K562 (cell line): ENCODE measurements at regions not wholly inside any gene's neighbourhood (a gene's known extent, or its start where the extent isn't known, plus 50 kb on each side); places are given as distances from the start of the nearest gene placed in this dataset.

Experiments
- ATAC-seq: fragments of 200-7000 bp; cut with Tn5 transposase; 3 replicates; pipeline ENCODE4 v1.9.1; 2020; ENCODE audit warnings: moderate library complexity
- BruUV-seq: library from RNA; stranded (reverse); fragments of 400-500 nt; replicated peaks from 2 replicates; lab custom pipeline; 2021; lab: Mats Ljungman, UMichigan
- CTCF ChIA-PET: fragments of 300-600 bp; formaldehyde crosslinking; extraction: SDS; loops from one replicate; lab custom pipeline; 2021; ENCODE audit warnings: low intra/inter-chr PET ratio; lab: Yijun Ruan, JAX
- POLR2A ChIA-PET: fragments of 300-600, 350-650 bp; sonication (Branson Sonifier 250); formaldehyde crosslinking; extraction: SDS; loops from one replicate; lab custom pipeline; 2021; ENCODE audit warnings: antibody characterized with exemption, inconsistent platforms; lab: Yijun Ruan, JAX
- DNase-seq, 4 experiments: peaks; one replicate each; pipeline versions ENCODE4 v3.0.0 to v3.0.0-alpha.2; 2011 to 2018; ENCODE audit warnings: low spot score in 3 of 4, mixed read lengths in 3 of 4; ENCODE audit errors: extremely low read depth in 1 of 4
- FAIRE-seq: peaks from 2 replicates; lab custom pipeline; 2011; peaks lifted over from hg19 to GRCh38; lab: Jason Lieb, UNC
- H2AFZ ChIP-seq: 2 replicates; pipeline ENCODE4 v1.6.0; 2011; ENCODE audit warnings: low read depth, low read length, control low read depth, inconsistent platforms
- H3K27ac ChIP-seq: fragments of 200-600 bp; 3 replicates; pipeline ENCODE4 v1.8.0; 2011; ENCODE audit warnings: low read depth, mild to moderate bottlenecking, control low read depth, inconsistent platforms, low read length, moderate library complexity, mixed read lengths; ENCODE audit errors: extremely low read depth
- H3K27me3 ChIP-seq, 2 experiments: fragments of 300-600 bp in 1 of 2; 2 replicates in 1 of 2; 3 replicates in 1 of 2; pipeline versions ENCODE4 v1.6.0 to v1.8.0; 2011; ENCODE audit warnings: inconsistent platforms in 2 of 2, low read length in 2 of 2, mild to moderate bottlenecking in 1 of 2, mixed read lengths in 1 of 2, moderate library complexity in 1 of 2; ENCODE audit not compliant: control insufficient read depth in 2 of 2, insufficient read depth in 2 of 2
- H3K36me3 ChIP-seq: fragments of 300-600 bp; 3 replicates; pipeline ENCODE4 v1.8.0; 2011; ENCODE audit warnings: mild to moderate bottlenecking, low read length, inconsistent platforms; ENCODE audit not compliant: control insufficient read depth, insufficient read depth
- H3K4me1 ChIP-seq, 2 experiments: fragments of 200-600 bp in 1 of 2; replicated peaks in 1 of 2; 2 replicates in 1 of 2; 3 replicates in 1 of 2; pipeline versions ENCODE4 v1.5.1 to v1.8.0; 2011; ENCODE audit warnings: inconsistent platforms in 2 of 2, low read length in 2 of 2, mild to moderate bottlenecking in 1 of 2, mixed read lengths in 1 of 2, moderate library complexity in 1 of 2; ENCODE audit not compliant: control insufficient read depth in 2 of 2, insufficient read depth in 2 of 2
- H3K4me2 ChIP-seq: 2 replicates; pipeline ENCODE4 v1.6.1; 2011; ENCODE audit warnings: low read length, control low read depth, inconsistent platforms, mixed read lengths; ENCODE audit not compliant: insufficient read depth
- H3K4me3 ChIP-seq: fragments of 200-600 bp; sonication (generic), shearing (Covaris generic); 2 replicates; pipeline ENCODE4 v1.5.1; 2016; ENCODE audit warnings: control low read depth, inconsistent platforms
- H3K79me2 ChIP-seq: fragments of 200-600 bp; 3 replicates; pipeline ENCODE4 v1.8.0; 2011; ENCODE audit warnings: low read length, inconsistent platforms; ENCODE audit not compliant: control insufficient read depth, insufficient read depth
- H3K9ac ChIP-seq, 2 experiments: 2 replicates each; pipeline versions ENCODE4 v1.6.0 to v1.6.1; 2011; ENCODE audit warnings: low read depth in 2 of 2, low read length in 2 of 2, control low read depth in 1 of 2, inconsistent platforms in 1 of 2, mild to moderate bottlenecking in 1 of 2, mixed read lengths in 1 of 2; ENCODE audit not compliant: insufficient read depth in 1 of 2
- H3K9me1 ChIP-seq: one replicate; pipeline ENCODE4 v1.6.0; 2011; ENCODE audit warnings: inconsistent platforms, mild to moderate bottlenecking, low read length, moderate library complexity; ENCODE audit not compliant: control insufficient read depth, insufficient read depth
- H3K9me3 ChIP-seq: replicated peaks from 2 replicates; pipeline ENCODE4 v1.5.1; 2011; ENCODE audit warnings: low read depth, low read length, inconsistent platforms; ENCODE audit not compliant: control insufficient read depth, insufficient read depth
- H4K20me1 ChIP-seq: replicated peaks from 2 replicates; pipeline ENCODE4 v1.6.1; 2011; ENCODE audit warnings: low read length, inconsistent platforms, mixed read lengths; ENCODE audit not compliant: control insufficient read depth, insufficient read depth
- FOXA1 ChIP-seq: fragments of 450-650 bp; IDR thresholded peaks from 2 replicates; pipeline ENCODE4 v1.6.1; 2016; ENCODE audit warnings: mild to moderate bottlenecking, borderline replicate concordance
- FOXJ2 ChIP-seq: fragments of 200-800 bp; sonication (Bioruptor generic); IDR thresholded peaks from 2 replicates; pipeline ENCODE4 v1.6.1; 2016; ENCODE audit warnings: missing genetic modification characterization, missing compliant biosample characterization
- HNRNPLL ChIP-seq: fragments of 200-400 bp; formaldehyde crosslinking; IDR thresholded peaks from 2 replicates; pipeline ENCODE4 v1.6.1; 2017; ENCODE audit warnings: low read length, low read depth, mild to moderate bottlenecking; ENCODE audit not compliant: poor library complexity, severe bottlenecking
- HNRNPUL1 ChIP-seq: fragments of 200-400 bp; formaldehyde crosslinking; IDR thresholded peaks from 2 replicates; pipeline ENCODE4 v1.6.1; 2017; ENCODE audit warnings: low read length
- MEF2A ChIP-seq: IDR thresholded peaks from 2 replicates; pipeline ENCODE4 v1.6.1; 2011; ENCODE audit warnings: low read depth, mild to moderate bottlenecking, low read length, moderate library complexity; ENCODE audit not compliant: control insufficient read depth
- RBFOX2 ChIP-seq: fragments of 200-400 bp; formaldehyde crosslinking; IDR thresholded peaks from 2 replicates; pipeline ENCODE4 v1.6.1; 2017; ENCODE audit warnings: low read depth, mild to moderate bottlenecking, low read length, moderate library complexity
- SMARCB1 ChIP-seq: IDR thresholded peaks from 2 replicates; pipeline ENCODE4 v1.6.1; 2011; ENCODE audit warnings: improper control_type of control experiment, low read depth; ENCODE audit not compliant: insufficient read length
- SPI1 ChIP-seq: IDR thresholded peaks from 2 replicates; pipeline ENCODE4 v1.6.1; 2011; ENCODE audit warnings: low read depth, low read length, control low read depth, borderline replicate concordance
- TFAP4 ChIP-seq: sonication (generic); formaldehyde crosslinking; IDR thresholded peaks from 2 replicates; pipeline ENCODE4 v1.8.0; 2022; ENCODE audit warnings: missing genetic modification reagents, mild to moderate bottlenecking, moderate library complexity, borderline replicate concordance
- ZNF407 ChIP-seq: fragments of 450-650 bp; IDR thresholded peaks from 2 replicates; pipeline ENCODE4 v1.6.1; 2016; ENCODE audit warnings: low read depth
- ZNF586 ChIP-seq: fragments of 450-650 bp; formaldehyde crosslinking; conservative IDR thresholded peaks from 2 replicates; pipeline ENCODE4 v1.4.0; 2020; ENCODE audit warnings: mild to moderate bottlenecking, moderate library complexity
- whole genome bisulfite sequencing: fragments of 100-300 bp; shearing (Covaris generic); methylation state at CpG from one replicate; pipeline ENCODE4 v1.1.6; 2016; ENCODE audit warnings: low coverage, mixed read lengths; ENCODE audit not compliant: insufficient coverage; ENCODE audit errors: missing lambda C conversion rate; 5-methylcytosine and 5-hydroxymethylcytosine counted together
- in situ Hi-C: fragments of 300-500 bp; cut with MboI; formaldehyde crosslinking; loops from 4 replicates; pipeline ENCODE4 v1.15.0; 2018; ENCODE audit warnings: inconsistent platforms, mixed read lengths
- intact Hi-C: fragments of 100-400 bp; cut with micrococcal nuclease; formaldehyde crosslinking; loops from 2 replicates; pipeline ENCODE4 v1.14.2; 2022
- TF ChIP-seq, protein P1 (sequence below): fragments of 450-650 bp; formaldehyde crosslinking; IDR thresholded peaks from 2 replicates; pipeline ENCODE4 v1.4.0; 2022; ENCODE audit warnings: mild to moderate bottlenecking, moderate library complexity

DNA sequence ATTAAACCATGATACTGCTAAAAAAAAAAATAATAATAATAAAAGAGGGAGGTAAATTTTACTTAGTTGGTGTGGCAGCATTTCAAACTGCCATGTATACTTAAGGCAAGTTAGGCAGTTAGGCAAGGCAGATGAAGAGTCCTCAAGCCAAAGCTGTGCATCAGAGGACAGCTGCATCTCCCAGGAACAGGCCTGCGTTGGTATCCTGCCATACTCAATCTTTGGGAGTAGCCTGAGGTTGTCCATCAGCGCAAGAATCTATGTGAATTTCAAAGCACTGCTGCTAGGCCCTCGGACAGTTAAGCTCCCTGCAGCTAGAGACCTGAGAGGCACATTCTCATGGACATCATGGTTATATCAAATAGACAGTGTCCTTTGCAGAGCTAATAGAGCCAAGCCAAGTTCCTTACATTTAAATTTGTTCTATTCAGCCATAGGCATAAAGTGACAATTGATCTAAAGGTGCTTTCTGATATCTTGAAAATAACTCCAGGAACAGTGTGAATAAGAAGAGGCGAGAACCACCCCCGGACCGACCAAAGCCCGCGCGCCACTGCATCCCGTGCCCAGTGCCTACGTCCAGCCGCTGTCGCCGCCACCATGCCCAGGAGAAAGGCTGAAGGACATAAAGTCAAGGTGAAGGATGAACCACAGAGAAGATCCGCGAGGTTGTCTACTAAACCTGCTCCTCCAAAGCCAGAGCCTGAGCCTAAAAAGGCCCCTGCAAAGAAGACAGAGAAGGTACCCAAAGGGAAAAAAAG lies 310.6 kb downstream of the SEMA3D start:
- H2AFZ ChIP-seq = no peak overlapping the region
- peaks cover 2 to 8% of the 10 kb centered on the region in 2 experiments; a peak in 2 of 5 replicates for H3K4me1 ChIP-seq
- H3K9me3 ChIP-seq = peaks cover under 1% of the 10 kb centered on the region; the same call in 1 of the 2 replicates
- peaks cover 22% of the 10 kb centered on the region for H3K36me3 ChIP-seq
- H3K4me3 ChIP-seq = no peak overlapping the region
- DNase-seq (no peak), FAIRE-seq (no peak), ATAC-seq (no peak)
- ChIA-PET POLR2A (no interaction called here), CTCF (interaction anchor here (0.5 kb wide), 1 partner anchor 58 kb away, joined by 3 read pairs; no protein-coding TSS in a partner anchor)
- H3K27ac ChIP-seq = no peak overlapping the region
- in situ Hi-C loops = no loop called here
- intact Hi-C loops = no loop called here
- H3K79me2 ChIP-seq = peaks cover 78% of the 10 kb centered on the region
- WGBS = 88% methylated on average over 16 of the region's 16 CpGs
- H4K20me1 ChIP-seq = no peaks in the 10 kb centered on the region
- H3K27me3 ChIP-seq = no peaks in the 10 kb centered on the region
- H3K4me2 ChIP-seq = no peak overlapping the region
- no peak overlapping the region for H3K9ac ChIP-seq
- H3K9me1 ChIP-seq = no peaks in the 10 kb centered on the region
- no TSS peak for BruUV-seq
- no peak for TF ChIP-seq HNRNPUL1
- TF ChIP-seq SPI1 = no peak
- TF ChIP-seq FOXA1 = no peak
- no peak for TF ChIP-seq RBFOX2
- no peak for TF ChIP-seq SMARCB1
- no peak for TF ChIP-seq ZNF586 (CRISPR knock-in tag)
- no peak for TF ChIP-seq FOXJ2 (tag)
- no peak for TF ChIP-seq ZNF407
- no peak for TF ChIP-seq TFAP4 (CRISPR knock-in tag)
- TF ChIP-seq MEF2A = no peak
- no peak for TF ChIP-seq HNRNPLL
- TF ChIP-seq, protein P1, sequence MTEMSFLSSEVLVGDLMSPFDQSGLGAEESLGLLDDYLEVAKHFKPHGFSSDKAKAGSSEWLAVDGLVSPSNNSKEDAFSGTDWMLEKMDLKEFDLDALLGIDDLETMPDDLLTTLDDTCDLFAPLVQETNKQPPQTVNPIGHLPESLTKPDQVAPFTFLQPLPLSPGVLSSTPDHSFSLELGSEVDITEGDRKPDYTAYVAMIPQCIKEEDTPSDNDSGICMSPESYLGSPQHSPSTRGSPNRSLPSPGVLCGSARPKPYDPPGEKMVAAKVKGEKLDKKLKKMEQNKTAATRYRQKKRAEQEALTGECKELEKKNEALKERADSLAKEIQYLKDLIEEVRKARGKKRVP (CRISPR knock-in tag) = no peak
